Adrenal gland (tissue), 9 donors: ENCODE measurements at regions not wholly inside any gene's neighbourhood (a gene's known extent, or its start where the extent isn't known, plus 50 kb on each side); places are given as distances from the start of the nearest gene placed in this dataset.

Experiments
- DNase-seq, 7 donors: peaks; one replicate each; pipeline ENCODE4 v3.0.0-alpha.2; 2019 to 2020
- H3K27ac ChIP-seq, 5 donors: fragments of 200-600 bp; sonication (generic) in 4 of 5; 1 replicate in 3 of 5; 2 replicates in 2 of 5; pipeline versions ENCODE4 v1.5.1 to v1.8.0; 2016 to 2020; ENCODE audit warnings: mild to moderate bottlenecking in 1 of 5
- H3K27me3 ChIP-seq: fragments of 200-600 bp; 2 replicates; pipeline ENCODE4 v1.8.0; 2021
- H3K36me3 ChIP-seq, 2 donors: fragments of 200-600 bp; replicated peaks in 1 of 2; 1 replicate in 1 of 2; 2 replicates in 1 of 2; pipeline versions ENCODE4 v1.5.1 to v1.8.0; 2018 to 2022
- H3K4me1 ChIP-seq, 2 donors: fragments of 200-600 bp; replicated peaks in 1 of 2; 1 replicate in 1 of 2; 2 replicates in 1 of 2; pipeline versions ENCODE4 v1.5.1 to v1.8.0; 2018 to 2021
- H3K4me3 ChIP-seq, 4 donors: fragments of 200-600 bp; sonication (generic) in 3 of 4; one replicate each; pipeline ENCODE4 v1.5.1; 2016 to 2018
- H3K9me3 ChIP-seq, 3 donors: fragments of 200-600 bp; sonication (generic) in 1 of 3; replicated peaks in 1 of 3; 1 replicate in 2 of 3; 2 replicates in 1 of 3; pipeline versions ENCODE4 v1.5.1 to v1.8.0; 2016 to 2021
- CTCF ChIP-seq, 6 experiments: fragments of 450-650 bp in 4 of 6; fragments of 200-600 bp in 2 of 6; sonication (generic) in 1 of 6; IDR thresholded peaks; 1 replicate in 5 of 6; 2 replicates in 1 of 6; pipeline versions ENCODE4 v1.5.1 to v1.8.0; 2016 to 2021; ENCODE audit warnings: antibody characterized with exemption in 6 of 6, mild to moderate bottlenecking in 2 of 6, moderate library complexity in 1 of 6
- POLR2A ChIP-seq, 2 donors: fragments of 450-650 bp; IDR thresholded peaks; one replicate each; pipeline ENCODE4 v1.6.1; 2017; ENCODE audit warnings: antibody characterized with exemption in 2 of 2, mild to moderate bottlenecking in 2 of 2, moderate library complexity in 1 of 2
- WGBS, 4 donors: extraction: QIAGEN DNeasy Blood & Tissue Kit in 2 of 4; methylation state at CpG; one replicate each; pipeline versions ENCODE4 v1.1.5 to v1.1.7; 2013 to 2017; 5-methylcytosine and 5-hydroxymethylcytosine counted together
- intact Hi-C, 2 donors: fragments of 100-400 bp; cut with DNase I; formaldehyde crosslinking; loops; one replicate each; pipeline versions ENCODE4 v1.14.1 to v1.15.0; 2022 to 2023
- donor health status: healthy with polysubstance abuse.
- donor health status: Bipolar disorder and iron deficiency.
- donor health status: DM: yes; HTN: yes; CAD: no.
- donor health status: DM: no; HTN: no; CAD: no.
- donor health status: DM: no; HTN: no; CAD: no.

DNA sequence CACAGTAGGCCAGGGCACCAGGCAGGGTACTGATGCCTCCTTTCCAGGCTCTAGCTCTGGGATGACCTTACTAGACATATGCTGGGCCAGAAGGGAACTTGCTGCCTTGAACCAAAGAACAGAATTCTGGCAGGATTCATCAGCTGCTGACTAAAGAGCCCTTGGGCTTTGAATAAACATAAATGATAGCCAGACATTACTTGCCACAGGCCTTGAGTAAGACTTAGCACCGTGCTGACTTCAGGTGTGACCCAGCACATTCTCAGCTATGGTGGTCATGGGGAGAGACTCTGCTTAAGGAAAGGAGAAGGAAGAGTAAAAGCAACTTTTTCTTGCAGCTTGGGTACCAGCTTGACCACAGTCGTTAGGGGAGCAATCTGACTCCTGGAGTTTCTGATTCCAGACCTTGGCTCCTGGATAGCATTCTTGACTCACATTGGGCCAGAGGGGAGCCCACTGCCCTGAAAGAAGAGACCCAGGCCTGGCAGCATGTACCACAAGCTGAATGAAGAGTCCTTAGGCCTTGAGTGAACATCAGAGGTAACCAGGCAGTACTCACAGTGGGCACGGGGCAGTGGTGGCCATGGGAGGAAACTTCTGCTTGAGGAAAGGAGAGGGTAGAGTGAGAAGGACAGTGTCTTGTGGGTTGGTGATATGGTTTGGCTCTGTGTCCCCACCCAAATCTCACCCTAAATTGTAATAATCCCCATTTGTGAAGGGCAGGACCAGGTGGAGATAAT lies 926.1 kb upstream of the SORCS1 start:
- no peak overlapping the region for H3K4me3 ChIP-seq
- 73 to 86% (median 78%) methylated on average over 3 of the region's 3 CpGs for WGBS, 4 donors
- H3K36me3 ChIP-seq: no peaks in the 10 kb centered on the region
- TF ChIP-seq CTCF (IDR thresholded peaks at IDR 0.05) (no peak), POLR2A (IDR thresholded peaks at IDR 0.05) (no peak)
- no peaks in the 10 kb centered on the region for H3K27me3 ChIP-seq
- H3K27ac ChIP-seq: no peak overlapping the region
- no peaks in the 10 kb centered on the region for H3K9me3 ChIP-seq
- intact Hi-C loops: no loop called here
- H3K4me1 ChIP-seq: no peaks in the 10 kb centered on the region
- DNase-seq: no peak

- H3K4me3 ChIP-seq: no peak overlapping the region
- no peak for DNase-seq
- no peak for TF ChIP-seq POLR2A (IDR thresholded peaks at IDR 0.05)
- TF ChIP-seq CTCF (IDR thresholded peaks at IDR 0.05): no peak
- H3K9me3 ChIP-seq: no peaks in the 10 kb centered on the region
- no peak overlapping the region for H3K27ac ChIP-seq
- H3K27me3 ChIP-seq: no peaks in the 10 kb centered on the region
- 82 to 100% (median 91%) methylated on average over 1 of the region's 1 CpG for WGBS, 4 donors
- no peaks in the 10 kb centered on the region for H3K36me3 ChIP-seq
- intact Hi-C loops: no loop called here
- H3K4me1 ChIP-seq: no peaks in the 10 kb centered on the region
Observed at GRCh38 chr10:108086502-108086901, 922.0 kb upstream of the SORCS1 start.

- H3K36me3 ChIP-seq: no peaks in the 10 kb centered on the region
- no peaks in the 10 kb centered on the region for H3K27me3 ChIP-seq
- no peak for DNase-seq
- TF ChIP-seq POLR2A (IDR thresholded peaks at IDR 0.05) (no peak), CTCF (IDR thresholded peaks at IDR 0.05) (no peak)
- intact Hi-C loops: no loop called here
- 75 to 98% (median 87%) methylated on average over 1 of the region's 1 CpG for WGBS, 4 donors
- no peak overlapping the region for H3K27ac ChIP-seq
- no peaks in the 10 kb centered on the region for H3K9me3 ChIP-seq
- no peak overlapping the region for H3K4me3 ChIP-seq
- H3K4me1 ChIP-seq: no peaks in the 10 kb centered on the region
Observed at GRCh38 chr10:108082596-108082995, 918.1 kb upstream of the SORCS1 start.

DNA sequence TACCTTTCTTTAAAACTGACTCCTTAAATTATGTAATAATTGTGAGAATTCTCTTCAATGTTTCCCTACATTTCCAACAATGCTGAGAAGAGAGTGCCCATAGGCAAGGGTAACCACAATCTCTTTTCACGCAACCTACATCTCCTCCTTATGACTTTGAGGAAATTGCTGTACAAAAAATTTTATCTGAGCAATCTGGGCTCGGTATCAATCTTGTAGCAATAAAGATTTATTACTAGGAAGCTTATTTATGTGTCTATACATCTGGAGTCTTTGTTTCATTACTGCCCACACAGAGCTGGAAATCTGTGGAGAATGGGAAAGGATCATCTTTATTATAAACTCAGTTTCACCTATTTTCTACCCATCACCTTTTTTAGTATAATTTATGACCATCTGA lies 913.8 kb upstream of the SORCS1 start:
- DNase-seq: no peak
- H3K4me3 ChIP-seq: no peak overlapping the region
- no peaks in the 10 kb centered on the region for H3K9me3 ChIP-seq
- H3K4me1 ChIP-seq: no peaks in the 10 kb centered on the region
- H3K27ac ChIP-seq: no peak overlapping the region
- H3K36me3 ChIP-seq: no peaks in the 10 kb centered on the region
- 56 to 68% (median 61%) methylated on average over 2 of the region's 2 CpGs for WGBS, 4 donors
- TF ChIP-seq POLR2A (IDR thresholded peaks at IDR 0.05) (no peak), CTCF (IDR thresholded peaks at IDR 0.05) (no peak)
- intact Hi-C loops: no loop called here
- no peaks in the 10 kb centered on the region for H3K27me3 ChIP-seq
